NCI-H1436 (cell line): ENCODE measurements at regions not wholly inside any gene's neighbourhood (a gene's known extent, or its start where the extent isn't known, plus 50 kb on each side); places are given as distances from the start of the nearest gene placed in this dataset.
A peak's percentile ranks its signal among the peaks of the same experiment; 100 is the strongest.

ENCODE experiments used
- DNase-seq: peaks from one replicate; lab custom pipeline; 2025; lab: John Stamatoyannopoulos, UW

GRCh38 chr14:58783792-58784511 is 146.2 kb downstream of the DACT1 start:
- no peak for DNase-seq

- DNase-seq: no peak
Measured at GRCh38 chr14:58784931-58785330, 147.2 kb downstream of the DACT1 start.

GRCh38 chr14:58785701-58786100 is 147.9 kb downstream of the DACT1 start:
- no peak for DNase-seq

DNA sequence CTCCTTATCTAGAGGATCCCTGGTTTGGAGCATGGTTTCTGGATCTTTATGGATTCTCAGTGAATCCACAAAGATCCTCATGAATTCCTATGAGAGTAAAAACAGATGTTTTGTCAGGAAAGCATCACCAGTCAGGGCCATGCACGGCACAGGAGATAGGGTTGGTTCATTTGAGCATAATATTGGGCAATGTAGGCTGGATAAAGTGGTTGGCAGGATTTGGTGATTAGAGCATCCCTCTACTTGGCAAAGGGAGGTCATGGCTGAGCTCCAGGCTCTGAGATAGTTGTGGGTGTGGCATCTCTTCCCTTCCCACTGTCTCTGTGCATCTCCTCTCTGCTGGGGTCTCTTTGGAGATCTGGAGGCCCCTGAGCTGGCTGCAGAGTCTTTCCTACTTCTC is 149.8 kb downstream of the DACT1 start:
- no peak for DNase-seq

DNA sequence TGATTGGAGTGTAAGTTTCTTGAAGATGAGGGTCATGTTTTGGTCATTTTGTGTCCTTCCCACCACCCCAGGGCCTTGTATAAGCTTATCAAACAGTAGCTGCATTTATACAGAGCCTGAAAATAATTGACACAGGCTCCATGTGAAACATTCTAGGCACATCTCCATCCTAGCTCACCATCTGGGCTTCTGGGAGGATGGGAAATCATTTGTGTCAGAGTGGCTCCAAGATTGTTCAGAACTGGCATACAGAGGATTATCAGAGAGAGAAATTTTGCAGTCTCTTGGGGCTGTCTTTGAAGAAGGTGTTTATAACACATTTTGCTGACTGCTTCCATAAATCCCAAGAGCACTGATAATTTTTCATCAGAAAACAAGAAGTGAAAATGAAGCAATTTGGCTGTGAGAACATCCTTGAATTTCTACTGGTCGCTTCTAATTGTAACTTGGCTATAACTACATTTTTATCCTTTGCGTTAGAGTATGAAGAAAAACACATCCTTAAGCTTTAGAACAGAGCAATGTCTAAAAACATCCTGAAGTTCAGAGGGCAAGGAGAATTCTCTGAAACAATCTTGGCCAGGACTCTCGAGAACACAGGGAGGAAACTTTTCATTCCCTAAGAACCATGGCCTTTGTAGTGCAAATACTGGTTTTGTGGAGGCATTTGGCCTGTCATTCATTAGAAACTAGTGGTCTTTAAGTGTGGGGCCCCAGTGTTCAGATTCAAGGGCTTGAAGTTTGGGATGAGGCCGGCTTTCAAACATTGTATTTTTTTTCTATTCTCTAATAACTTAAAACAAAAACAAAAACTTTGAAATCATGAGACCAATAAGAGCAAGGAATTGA is 151.1 kb downstream of the DACT1 start:
- DNase-seq: no peak

DNA sequence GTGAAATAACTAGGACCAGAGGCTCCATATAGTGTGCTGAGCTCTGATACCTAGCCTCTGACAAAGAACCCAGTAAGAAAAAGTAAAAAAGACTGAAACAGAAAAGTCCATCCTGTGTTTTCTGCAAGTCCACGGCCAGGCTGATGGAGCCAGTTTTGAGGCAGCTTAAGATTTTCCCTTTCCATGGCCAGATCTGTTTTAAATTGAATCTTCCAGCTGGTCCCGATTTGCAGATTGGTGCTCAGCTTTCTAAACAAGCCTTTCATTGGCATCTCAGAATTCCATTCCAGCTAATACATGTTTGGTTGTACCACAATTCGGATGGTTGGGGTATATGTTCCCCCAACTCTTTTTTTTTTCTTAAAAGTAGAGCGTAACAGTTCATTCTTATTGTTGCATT is 152.0 kb downstream of the DACT1 start:
- no peak for DNase-seq

DNA sequence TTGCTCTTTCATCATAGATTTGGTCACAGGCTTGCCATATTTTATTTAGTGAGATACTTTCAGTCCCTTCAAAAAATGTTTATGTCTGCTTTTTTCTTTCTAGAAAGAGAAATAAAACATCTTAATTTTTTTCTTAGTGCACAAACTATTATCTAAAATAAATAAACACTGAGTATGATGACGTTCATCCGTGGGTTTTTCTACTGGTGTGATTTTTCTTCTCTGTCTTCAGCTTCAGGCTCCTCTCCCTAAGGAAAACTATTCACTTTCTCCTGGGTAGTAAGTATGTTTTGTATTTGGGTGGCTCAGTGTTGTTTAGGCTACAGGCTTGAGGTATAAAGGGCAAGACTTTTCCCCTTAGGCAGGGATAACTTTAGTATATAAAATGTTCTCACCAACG is 154.7 kb downstream of the DACT1 start:
- DNase-seq: no peak

DNA sequence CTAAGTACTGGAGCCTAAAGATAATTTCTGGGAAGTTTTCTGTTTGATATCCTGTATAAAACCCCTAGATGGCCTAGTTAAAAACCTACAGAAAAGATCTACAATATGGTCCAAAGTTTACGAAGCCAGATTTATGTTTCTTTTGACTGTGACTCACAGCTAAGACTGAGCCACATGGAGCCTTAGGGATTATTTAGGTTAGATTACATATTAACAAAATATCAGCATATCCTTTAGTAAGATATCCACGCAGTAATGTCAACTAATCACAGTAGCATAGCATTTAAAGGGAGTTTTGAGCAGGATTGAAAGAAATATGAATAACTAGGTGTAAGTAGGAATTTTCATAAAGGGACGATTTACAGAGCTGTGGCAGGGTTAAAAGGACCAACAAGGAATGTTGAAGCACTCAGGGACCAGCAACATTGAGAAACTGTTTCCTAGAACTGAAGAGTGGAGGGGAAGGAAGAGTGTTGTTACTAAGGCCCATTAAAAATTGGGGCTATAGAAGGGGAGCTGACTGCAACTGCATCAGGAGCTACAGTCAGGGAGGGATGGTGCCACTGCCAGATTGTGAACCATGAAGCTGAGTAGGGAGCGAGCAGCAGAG is 155.5 kb downstream of the DACT1 start:
- DNase-seq: no peak

DNA sequence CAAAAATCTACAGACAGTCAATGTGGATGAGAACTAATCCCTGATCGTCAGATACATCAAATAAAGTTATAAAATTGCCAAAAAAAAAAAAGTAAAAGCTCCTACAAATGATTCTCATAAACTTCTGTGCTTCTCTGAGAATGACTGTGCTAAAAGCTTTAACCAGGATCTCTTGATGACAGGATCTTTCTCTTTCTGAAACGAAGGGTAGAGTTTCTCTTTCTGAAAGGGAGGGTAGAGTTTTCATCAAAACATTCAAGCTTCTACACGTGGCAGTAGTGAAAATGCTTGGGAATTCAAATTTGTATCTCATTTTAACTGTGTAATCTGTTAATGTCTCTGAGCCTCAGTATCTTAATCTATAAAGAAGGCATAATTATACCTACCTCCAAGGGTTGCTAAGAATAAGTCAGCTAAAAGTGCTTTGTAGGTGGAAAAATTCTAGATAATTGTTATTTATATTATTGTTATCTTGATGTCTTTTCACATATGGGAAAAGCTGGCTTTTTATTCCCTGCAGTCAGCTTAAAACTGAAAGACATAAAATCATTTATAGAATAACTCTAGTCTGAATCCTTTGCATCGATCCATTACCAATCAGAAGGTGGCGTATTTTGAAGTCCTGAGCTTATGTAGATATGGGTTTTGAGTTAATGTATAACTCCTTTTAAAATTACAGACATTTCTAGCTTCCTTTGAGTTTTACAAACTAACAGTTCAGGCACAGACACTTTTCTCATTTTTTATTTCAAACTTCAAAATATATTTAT is 157.4 kb downstream of the DACT1 start:
- no peak for DNase-seq

DNA sequence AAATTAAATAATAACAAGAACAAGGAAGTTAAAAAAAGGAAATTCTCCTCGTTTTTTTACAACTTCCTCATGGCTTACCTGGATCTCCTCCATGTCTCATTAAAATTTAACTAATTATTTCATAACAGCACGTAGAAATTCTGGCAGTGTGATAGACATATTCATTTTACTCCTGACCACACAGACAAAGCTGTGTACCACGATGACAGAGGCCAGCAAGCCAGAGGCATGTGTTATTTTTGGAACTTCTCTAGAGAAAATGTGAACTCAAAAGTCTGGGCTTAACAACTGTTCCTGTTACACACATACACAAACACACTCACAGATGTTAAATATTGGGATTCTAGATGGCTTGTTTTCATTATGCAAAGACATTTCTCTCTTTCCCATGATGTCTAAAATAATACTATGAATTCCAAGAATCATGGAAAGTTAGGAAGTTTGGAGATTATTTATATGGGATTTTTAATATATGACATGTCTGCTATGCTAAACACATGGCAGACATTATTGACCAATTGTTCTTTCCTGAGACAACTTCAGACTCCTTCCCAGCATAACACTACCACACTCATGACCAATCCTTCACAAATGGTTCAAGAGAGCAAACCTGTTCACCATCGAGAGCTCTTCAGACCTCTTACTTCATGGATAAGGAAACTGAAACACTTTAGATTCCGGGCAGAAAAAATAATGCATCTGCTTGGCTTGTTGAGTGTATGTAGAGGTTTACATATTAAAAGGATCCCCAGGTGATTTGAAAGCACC is 158.7 kb downstream of the DACT1 start:
- no peak for DNase-seq

- no peak for DNase-seq
Measured at GRCh38 chr14:58797010-58797429, 159.3 kb downstream of the DACT1 start.

GRCh38 chr14:58798173-58798572 is 160.4 kb downstream of the DACT1 start:
- no peak for DNase-seq

- DNase-seq: no peak
Measured at GRCh38 chr14:58801086-58801485, 163.3 kb downstream of the DACT1 start.

DNA sequence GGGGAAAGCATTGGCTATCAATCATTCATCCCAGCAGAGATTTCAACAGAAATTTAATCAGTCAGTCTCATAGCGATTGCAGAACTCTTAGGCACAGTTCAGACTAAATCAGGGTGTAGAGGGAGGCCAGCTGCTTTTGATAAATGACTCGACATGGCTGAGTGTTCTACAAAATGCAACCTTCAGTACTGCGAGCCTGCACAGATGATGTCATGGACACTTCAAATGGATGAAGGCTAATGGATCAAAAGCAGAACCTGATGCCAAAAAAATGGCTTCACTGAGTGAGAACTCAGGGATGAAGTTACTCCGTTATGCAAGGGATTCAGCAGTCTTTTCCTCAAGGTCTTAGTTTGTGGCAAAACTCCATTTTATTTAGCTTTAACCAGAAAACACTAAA is 167.3 kb downstream of the DACT1 start:
- DNase-seq: no peak

- peak; percentile 96 for DNase-seq
Measured at GRCh38 chr14:58805605-58806409, 168.0 kb downstream of the DACT1 start.

DNA sequence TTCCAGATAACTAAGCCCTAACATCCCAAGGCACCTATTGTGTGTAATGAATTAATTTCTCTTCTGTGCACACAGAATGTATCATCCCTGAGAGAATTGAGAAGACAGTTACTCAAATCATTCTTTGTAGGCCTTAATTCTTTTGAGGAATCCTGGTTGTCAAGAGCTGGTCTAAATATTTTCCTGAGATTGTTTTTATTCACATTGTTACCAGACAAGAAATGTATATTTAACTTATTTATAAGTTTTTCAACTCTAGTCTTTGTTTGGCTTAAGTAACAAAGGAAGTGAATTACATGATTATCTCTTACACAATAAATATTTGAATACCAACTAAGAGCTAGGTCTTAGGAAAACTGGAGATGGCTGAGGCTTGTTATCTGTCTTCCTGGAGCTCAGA is 169.4 kb downstream of the DACT1 start:
- DNase-seq: no peak

DNA sequence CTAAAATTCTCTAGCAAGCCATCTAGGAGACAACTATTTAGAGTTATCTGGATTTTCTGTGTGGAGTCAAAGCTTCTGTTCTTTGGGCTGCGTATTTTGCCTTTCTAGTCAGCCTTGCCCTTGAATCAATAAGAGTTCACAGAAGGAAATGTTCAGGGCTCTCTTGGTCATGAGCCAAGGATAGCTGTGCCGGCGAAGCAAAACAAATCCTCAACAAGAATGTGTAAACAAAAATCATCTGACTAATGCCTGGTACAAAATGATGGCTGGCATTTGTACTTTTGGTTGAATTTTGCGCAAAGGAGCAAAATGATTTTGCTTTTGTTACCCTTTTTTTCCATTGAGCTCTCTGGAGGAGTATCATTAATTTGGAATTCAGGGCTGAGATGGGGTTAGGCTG is 171.1 kb downstream of the DACT1 start:
- DNase-seq: no peak

DNA sequence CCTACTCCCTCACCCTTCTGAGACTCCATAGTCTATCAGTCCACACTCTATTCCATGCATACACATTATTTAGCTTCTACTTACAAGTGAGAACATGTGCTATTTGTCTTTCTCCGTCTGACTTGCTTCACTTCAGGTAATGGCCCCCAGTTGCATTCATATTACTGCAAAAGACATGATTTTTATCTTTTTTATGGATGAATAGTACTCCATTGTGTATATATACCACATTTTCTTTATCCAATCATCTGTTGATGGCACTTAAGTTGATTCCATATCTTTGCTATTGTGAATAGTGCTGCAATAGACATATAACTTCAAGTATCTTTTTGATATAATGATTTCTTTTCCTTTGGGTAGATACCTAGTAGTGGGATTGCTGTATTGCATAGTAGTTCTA is 171.8 kb downstream of the DACT1 start:
- no peak for DNase-seq

DNA sequence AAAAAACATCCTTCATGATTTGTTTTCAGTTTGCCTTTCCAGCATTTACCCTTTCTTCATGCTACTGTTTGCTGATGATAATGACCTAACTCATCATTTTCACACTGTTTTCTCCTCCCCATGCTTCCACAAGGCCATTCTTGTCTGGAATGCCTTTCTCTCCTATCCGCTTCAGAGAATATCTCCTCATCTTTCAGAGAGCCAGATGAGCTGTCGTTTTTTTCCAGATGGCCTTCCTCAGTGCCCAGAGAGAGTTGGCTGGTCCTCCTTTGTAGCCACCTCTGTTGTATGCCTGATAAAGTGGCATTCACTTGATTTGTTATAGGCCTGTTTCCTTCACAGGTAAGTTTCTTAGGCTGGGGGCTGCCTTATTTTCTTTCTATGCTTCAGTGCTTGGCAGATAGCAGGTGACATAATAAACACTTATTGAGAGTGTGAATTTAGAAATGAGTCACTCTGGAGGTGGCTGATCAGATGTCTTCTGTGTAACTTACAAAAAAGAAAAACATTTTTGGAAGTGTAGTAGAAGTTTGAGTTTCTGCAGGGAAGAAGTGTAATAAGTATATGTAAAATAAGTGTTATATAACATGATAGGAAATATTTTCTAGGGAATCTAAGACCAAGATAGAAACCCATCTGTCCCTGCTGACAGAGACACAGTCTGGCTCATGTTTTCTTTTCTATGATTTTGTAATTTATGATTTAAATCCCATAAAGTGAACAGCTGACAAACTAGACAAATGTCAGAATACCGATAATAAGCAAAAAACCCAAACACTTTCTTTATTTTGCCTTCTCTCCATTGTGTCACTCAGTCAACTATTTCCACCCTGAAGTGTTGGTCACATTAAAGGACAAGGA is 174.5 kb downstream of the DACT1 start:
- DNase-seq: no peak

DNA sequence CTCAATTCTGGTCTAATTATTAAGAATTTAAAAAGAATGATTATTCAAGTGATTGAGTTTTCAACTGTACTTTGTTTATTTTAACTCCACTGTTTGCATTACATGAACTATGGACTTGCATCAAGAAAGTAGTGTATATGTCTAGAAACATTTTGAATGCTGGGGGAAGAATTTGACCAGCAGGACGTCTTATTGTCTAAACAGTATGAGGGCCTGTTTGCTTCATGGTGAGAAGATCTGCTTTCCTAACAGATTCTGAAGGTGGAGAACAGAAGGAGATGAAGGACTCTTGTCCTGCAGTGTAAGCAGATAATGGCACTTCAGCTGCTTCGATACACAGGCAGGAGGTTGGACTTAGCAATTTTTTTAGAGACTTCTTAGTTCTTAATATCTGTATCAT is 176.0 kb downstream of the DACT1 start:
- DNase-seq: no peak
